Lung (tissue), 11 donors: ENCODE measurements at regions not wholly inside any gene's neighbourhood (a gene's known extent, or its start where the extent isn't known, plus 50 kb on each side); places are given as distances from the start of the nearest gene placed in this dataset.

Experiments
- ATAC-seq: fragments of 200-7000 bp; cut with Tn5 transposase; one replicate; pipeline ENCODE4 v1.9.1; 2020; ENCODE audit warnings: moderate number of reproducible peaks; ENCODE audit not compliant: insufficient read depth, low FRiP score
- DNase-seq, 3 donors: peaks; one replicate each; pipeline ENCODE4 v3.0.0-alpha.2; 2013 to 2017
- H3K27ac ChIP-seq, 2 donors: one replicate each; pipeline ENCODE4 v1.5.1; 2013; ENCODE audit warnings: mild to moderate bottlenecking in 2 of 2, moderate library complexity in 2 of 2, control low read depth in 1 of 2, inconsistent platforms in 1 of 2, low read depth in 1 of 2, low read length in 1 of 2
- H3K27me3 ChIP-seq, 3 donors: one replicate each; pipeline ENCODE4 v1.5.1; 2013; ENCODE audit warnings: low read length in 2 of 3; ENCODE audit not compliant: control insufficient read depth in 3 of 3, insufficient read depth in 3 of 3
- H3K36me3 ChIP-seq, 4 donors: one replicate each; pipeline ENCODE4 v1.5.1; 2013; ENCODE audit warnings: low read length in 4 of 4, mild to moderate bottlenecking in 1 of 4, moderate library complexity in 1 of 4; ENCODE audit not compliant: control insufficient read depth in 4 of 4, insufficient read depth in 4 of 4
- H3K4me1 ChIP-seq, 5 donors: one replicate each; pipeline ENCODE4 v1.5.1; 2013; ENCODE audit warnings: low read length in 5 of 5, mild to moderate bottlenecking in 2 of 5, moderate library complexity in 1 of 5; ENCODE audit not compliant: control insufficient read depth in 5 of 5, insufficient read depth in 5 of 5
- H3K4me3 ChIP-seq: one replicate; pipeline ENCODE4 v1.5.1; 2013; ENCODE audit warnings: mild to moderate bottlenecking, control low read depth, moderate library complexity
- H3K9ac ChIP-seq, 2 donors: one replicate each; pipeline ENCODE4 v1.5.1; 2013; ENCODE audit warnings: low read length in 2 of 2, control low read depth in 1 of 2; ENCODE audit not compliant: insufficient read depth in 1 of 2
- H3K9me3 ChIP-seq, 4 donors: one replicate each; pipeline ENCODE4 v1.5.1; 2013; ENCODE audit warnings: low read length in 3 of 4, mild to moderate bottlenecking in 1 of 4, moderate library complexity in 1 of 4; ENCODE audit not compliant: control insufficient read depth in 4 of 4, insufficient read depth in 3 of 4
- WGBS, 2 donors: extraction: QIAGEN DNeasy Blood & Tissue Kit; methylation state at CpG; one replicate each; pipeline ENCODE4 v1.1.7; 2013; 5-methylcytosine and 5-hydroxymethylcytosine counted together
- TF ChIP-seq, protein P1 (sequence below): IDR thresholded peaks from 2 replicates; pipeline ENCODE4 v1.5.1; 2012; ENCODE audit warnings: mild to moderate bottlenecking; ENCODE audit errors: control extremely low read depth, extremely low read depth
- donor health status: control.
- donor health status: control.
- donor health status: Bipolar disorder and iron deficiency.
- donor health status: healthy.
- donor health status: DM: yes; HTN: yes; CAD: no.

DNA sequence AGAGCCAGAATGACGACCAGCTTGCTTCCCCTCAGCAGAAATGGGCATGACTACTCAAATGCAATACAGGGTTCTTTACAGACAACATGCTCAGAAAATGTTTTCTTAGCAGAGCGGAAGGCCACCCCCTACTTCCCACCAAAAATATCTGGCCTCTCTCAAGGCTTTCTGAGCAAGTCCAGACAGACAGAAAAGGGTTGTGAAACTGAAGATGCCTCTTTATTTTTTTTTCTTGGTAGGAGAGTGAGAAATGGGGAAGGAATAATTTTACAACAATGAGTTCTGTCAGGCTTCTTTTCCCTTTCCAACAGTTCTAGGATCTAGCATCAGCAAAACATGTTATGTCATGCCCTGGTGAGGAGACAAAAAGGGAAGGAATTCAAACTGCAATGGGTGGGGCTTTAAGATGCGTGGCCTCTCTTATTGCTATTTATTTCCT lies 172.0 kb upstream of the CAMK1G start:
- Histone ChIP-seq H3K27ac (peak overlapping the region in 1 of 2 donors; percentile 33), H3K9ac (no peak overlapping the region), H3K4me1 (peaks cover 0 to 2% (median 0%) of the 10 kb centered on the region in 5 donors), H3K36me3 (no peaks in the 10 kb centered on the region), H3K4me3 (no peak overlapping the region), H3K9me3 (no peaks in the 10 kb centered on the region), H3K27me3 (peaks cover 0 to 3% (median 3%) of the 10 kb centered on the region in 3 donors)
- DNase-seq: peak in 1 of 3 donors; percentile 32
- ATAC-seq: peak; percentile 49
- TF ChIP-seq, protein P1, sequence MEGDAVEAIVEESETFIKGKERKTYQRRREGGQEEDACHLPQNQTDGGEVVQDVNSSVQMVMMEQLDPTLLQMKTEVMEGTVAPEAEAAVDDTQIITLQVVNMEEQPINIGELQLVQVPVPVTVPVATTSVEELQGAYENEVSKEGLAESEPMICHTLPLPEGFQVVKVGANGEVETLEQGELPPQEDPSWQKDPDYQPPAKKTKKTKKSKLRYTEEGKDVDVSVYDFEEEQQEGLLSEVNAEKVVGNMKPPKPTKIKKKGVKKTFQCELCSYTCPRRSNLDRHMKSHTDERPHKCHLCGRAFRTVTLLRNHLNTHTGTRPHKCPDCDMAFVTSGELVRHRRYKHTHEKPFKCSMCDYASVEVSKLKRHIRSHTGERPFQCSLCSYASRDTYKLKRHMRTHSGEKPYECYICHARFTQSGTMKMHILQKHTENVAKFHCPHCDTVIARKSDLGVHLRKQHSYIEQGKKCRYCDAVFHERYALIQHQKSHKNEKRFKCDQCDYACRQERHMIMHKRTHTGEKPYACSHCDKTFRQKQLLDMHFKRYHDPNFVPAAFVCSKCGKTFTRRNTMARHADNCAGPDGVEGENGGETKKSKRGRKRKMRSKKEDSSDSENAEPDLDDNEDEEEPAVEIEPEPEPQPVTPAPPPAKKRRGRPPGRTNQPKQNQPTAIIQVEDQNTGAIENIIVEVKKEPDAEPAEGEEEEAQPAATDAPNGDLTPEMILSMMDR: no peak
- 24 to 33% methylated on average over 3 of the region's 3 CpGs for WGBS, 2 donors

DNA sequence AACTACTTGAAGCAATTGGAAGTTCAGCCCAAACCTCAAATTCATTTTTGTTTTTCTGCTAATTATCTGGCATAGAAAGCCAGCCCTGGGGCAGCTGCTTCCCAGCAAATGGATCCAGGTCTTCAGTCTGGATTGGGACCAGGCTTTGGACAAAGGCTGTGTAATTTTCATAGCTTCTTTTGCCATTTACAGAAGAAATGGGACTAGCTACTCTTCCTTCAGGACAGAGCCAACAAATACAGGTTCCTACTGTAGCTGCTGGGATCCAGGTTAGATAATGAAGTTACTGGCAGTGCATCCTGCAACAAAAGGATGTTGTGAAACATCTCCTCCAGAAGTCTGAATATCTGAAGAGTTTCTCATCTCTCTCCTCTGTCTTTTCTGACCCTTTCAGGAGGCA lies 171.5 kb upstream of the CAMK1G start:
- peaks cover 0 to 3% (median 2%) of the 10 kb centered on the region in 3 donors for H3K27me3 ChIP-seq
- H3K9me3 ChIP-seq: no peaks in the 10 kb centered on the region
- no peaks in the 10 kb centered on the region for H3K36me3 ChIP-seq
- TF ChIP-seq, protein P1: no peak
- H3K4me3 ChIP-seq: no peak overlapping the region
- ATAC-seq (no peak), DNase-seq (no peak)
- no peak overlapping the region for H3K9ac ChIP-seq
- H3K4me1 ChIP-seq: peaks cover 0 to 2% (median 0%) of the 10 kb centered on the region in 5 donors
- H3K27ac ChIP-seq: no peak overlapping the region

DNA sequence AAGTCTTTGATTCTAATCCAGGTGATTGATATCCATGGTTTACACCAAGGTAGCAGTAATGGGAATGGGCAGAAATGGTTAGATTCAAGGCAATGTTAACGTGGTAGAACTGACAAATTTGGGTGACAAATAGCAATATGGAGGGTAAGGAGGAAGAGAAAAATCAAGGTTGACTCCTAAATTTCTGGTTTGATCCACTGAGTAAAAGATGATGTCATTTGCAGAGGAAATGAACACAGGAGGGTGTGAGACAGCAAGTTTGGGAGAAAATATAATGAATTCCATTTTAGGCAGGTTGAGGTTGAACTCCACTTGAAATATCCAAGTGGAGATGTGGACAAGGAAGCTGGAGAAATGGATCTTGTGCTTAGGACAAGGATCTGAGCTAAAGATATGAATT lies 170.9 kb upstream of the CAMK1G start:
- TF ChIP-seq, protein P1: no peak
- no peak overlapping the region for H3K9ac ChIP-seq
- H3K9me3 ChIP-seq: no peaks in the 10 kb centered on the region
- no peak overlapping the region for H3K4me3 ChIP-seq
- DNase-seq (no peak), ATAC-seq (no peak)
- peaks cover 0 to 2% (median 0%) of the 10 kb centered on the region in 5 donors for H3K4me1 ChIP-seq
- peaks cover 0 to 3% (median 2%) of the 10 kb centered on the region in 3 donors for H3K27me3 ChIP-seq
- WGBS, 2 donors: 54 to 73% methylated on average over 1 of the region's 1 CpG
- H3K36me3 ChIP-seq: no peaks in the 10 kb centered on the region
- H3K27ac ChIP-seq: no peak overlapping the region

DNA sequence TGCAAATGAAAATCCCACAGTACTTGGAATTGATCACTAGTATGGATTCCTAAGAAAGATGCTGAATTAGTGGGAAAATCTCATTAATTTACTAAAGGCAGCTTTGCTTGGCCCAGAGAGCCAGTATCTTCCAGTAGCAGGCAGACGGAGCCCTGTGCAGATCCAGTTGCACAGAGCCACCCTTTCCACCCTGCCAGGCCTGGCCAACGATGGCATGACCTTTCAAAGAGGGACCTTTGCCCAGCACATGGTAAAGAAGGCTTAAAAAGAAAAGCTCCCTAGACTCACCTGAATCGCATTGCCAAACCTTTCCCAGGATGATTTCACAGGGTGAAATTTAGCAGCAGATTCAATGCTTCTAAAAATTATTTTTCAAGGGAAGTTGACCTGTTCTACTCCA lies 170.5 kb upstream of the CAMK1G start:
- H3K27me3 ChIP-seq: peaks cover 0 to 3% (median 2%) of the 10 kb centered on the region in 3 donors
- H3K4me3 ChIP-seq: no peak overlapping the region
- H3K36me3 ChIP-seq: no peaks in the 10 kb centered on the region
- H3K4me1 ChIP-seq: peaks cover 0 to 5% (median 0%) of the 10 kb centered on the region in 5 donors
- no peak for ATAC-seq
- no peak for DNase-seq
- no peak overlapping the region for H3K9ac ChIP-seq
- TF ChIP-seq, protein P1: no peak
- H3K27ac ChIP-seq: no peak overlapping the region
- WGBS, 2 donors: 85 to 89% methylated on average over 3 of the region's 3 CpGs
- H3K9me3 ChIP-seq: no peaks in the 10 kb centered on the region
